ENCODE measurements at regions not wholly inside any gene's neighbourhood (a gene's known extent, or its start where the extent isn't known, plus 50 kb on each side); places are given as distances from the start of the nearest gene placed in this dataset.
A peak's percentile ranks its signal among the peaks of the same experiment; 100 is the strongest.

- H3K27ac Mint-ChIP-seq, result no peak overlapping the region
Observed at GRCh38 chr6:15929685-15930084, 199.2 kb upstream of the MYLIP start.

GRCh38 chr6:15927531-15928225, 201.2 kb upstream of the MYLIP start:
- Mint-ChIP-seq H3K9me3 (peaks cover 5 to 42% (median 19%) of the 10 kb centered on the region in 11 donors), H3K27ac (no peak overlapping the region), H3K36me3 (peaks cover 0 to 19% (median 7%) of the 10 kb centered on the region in 5 donors), H3K27me3 (peaks cover 0 to 3% (median 0%) of the 10 kb centered on the region in 5 donors), H3K4me1 (peaks cover 0 to 2% (median 0%) of the 10 kb centered on the region in 7 donors), H3K4me3 (no peak overlapping the region)
- no peaks in the 10 kb centered on the region for H3K9me3 ChIP-seq (ENCODE audit: control insufficient read depth in 2 of 3, low read length in 3 of 3)
- no peak for DNase-seq
- ChIA-PET POLR2A (no interaction called here), CTCF (no interaction called here)
- no peak overlapping the region for H3K4me3 ChIP-seq (ENCODE audit: low read length)
- no peaks in the 10 kb centered on the region for H3K27me3 ChIP-seq (ENCODE audit: control insufficient read depth in 2 of 2, insufficient read depth in 2 of 2, low read length in 2 of 2)
- no peak for ATAC-seq
- H3K27ac ChIP-seq (ENCODE audit: low read depth, low read length), result no peak overlapping the region
- intact Hi-C loops (cut with micrococcal nuclease), result no loop called here
- H3K4me1 ChIP-seq (ENCODE audit: control insufficient read depth in 2 of 2, insufficient read depth in 2 of 2, low read length in 2 of 2), result no peaks in the 10 kb centered on the region
- no peaks in the 10 kb centered on the region for H3K36me3 ChIP-seq (ENCODE audit: control insufficient read depth in 2 of 3, insufficient read depth in 3 of 3, low read length in 3 of 3)

More at GRCh38 chr6:15929685-15930084, 199.2 kb upstream of the MYLIP start:
- H3K4me3 Mint-ChIP-seq, result no peak overlapping the region
- Histone ChIP-seq H3K36me3 (ENCODE audit: control insufficient read depth in 2 of 3, insufficient read depth in 3 of 3, low read length in 3 of 3) (no peaks in the 10 kb centered on the region), H3K4me3 (ENCODE audit: low read length) (no peak overlapping the region), H3K27ac (ENCODE audit: low read depth, low read length) (no peak overlapping the region), H3K9me3 (ENCODE audit: control insufficient read depth in 2 of 3, low read length in 3 of 3) (no peaks in the 10 kb centered on the region), H3K4me1 (ENCODE audit: control insufficient read depth in 2 of 2, insufficient read depth in 2 of 2, low read length in 2 of 2) (no peaks in the 10 kb centered on the region), H3K27me3 (ENCODE audit: control insufficient read depth in 2 of 2, insufficient read depth in 2 of 2, low read length in 2 of 2) (no peaks in the 10 kb centered on the region)
- ATAC-seq (no peak), DNase-seq (no peak)
- intact Hi-C loops (cut with micrococcal nuclease), result no loop called here
- POLR2A ChIA-PET, result no interaction called here
- peaks cover 0 to 7% (median 0%) of the 10 kb centered on the region in 5 donors for H3K27me3 Mint-ChIP-seq
- CTCF ChIA-PET, result no interaction called here
- H3K9me3 Mint-ChIP-seq, result peaks cover 5 to 52% (median 16%) of the 10 kb centered on the region in 11 donors
- H3K36me3 Mint-ChIP-seq, result peaks cover 0 to 19% (median 7%) of the 10 kb centered on the region in 5 donors
- peaks cover 0 to 2% (median 0%) of the 10 kb centered on the region in 7 donors for H3K4me1 Mint-ChIP-seq

GRCh38 chr6:15926256-15926655, 202.6 kb upstream of the MYLIP start:
- Histone ChIP-seq H3K9me3 (ENCODE audit: control insufficient read depth in 2 of 3, low read length in 3 of 3) (no peaks in the 10 kb centered on the region), H3K4me3 (ENCODE audit: low read length) (no peak overlapping the region), H3K27ac (ENCODE audit: low read depth, low read length) (no peak overlapping the region), H3K36me3 (ENCODE audit: control insufficient read depth in 2 of 3, insufficient read depth in 3 of 3, low read length in 3 of 3) (no peaks in the 10 kb centered on the region), H3K27me3 (ENCODE audit: control insufficient read depth in 2 of 2, insufficient read depth in 2 of 2, low read length in 2 of 2) (no peaks in the 10 kb centered on the region), H3K4me1 (ENCODE audit: control insufficient read depth in 2 of 2, insufficient read depth in 2 of 2, low read length in 2 of 2) (no peaks in the 10 kb centered on the region)
- Mint-ChIP-seq H3K9me3 (peaks cover 0 to 29% (median 13%) of the 10 kb centered on the region in 11 donors), H3K27me3 (peaks cover 0 to 3% (median 0%) of the 10 kb centered on the region in 5 donors), H3K4me1 (peaks cover 0 to 2% (median 0%) of the 10 kb centered on the region in 7 donors), H3K4me3 (no peak overlapping the region), H3K27ac (no peak overlapping the region), H3K36me3 (peaks cover 0 to 16% (median 4%) of the 10 kb centered on the region in 5 donors)
- ATAC-seq (no peak), DNase-seq (no peak)
- POLR2A ChIA-PET, result no interaction called here
- CTCF ChIA-PET, result no interaction called here
- intact Hi-C loops (cut with micrococcal nuclease), result no loop called here

- ATAC-seq (no peak), DNase-seq (no peak)
- no peaks in the 10 kb centered on the region for H3K4me1 ChIP-seq (ENCODE audit: control insufficient read depth in 2 of 2, insufficient read depth in 2 of 2, low read length in 2 of 2)
- H3K9me3 Mint-ChIP-seq, result peaks cover 0 to 17% (median 4%) of the 10 kb centered on the region in 11 donors
- no peak overlapping the region for H3K4me3 ChIP-seq (ENCODE audit: low read length)
- H3K4me1 Mint-ChIP-seq, result peaks cover 0 to 2% (median 0%) of the 10 kb centered on the region in 7 donors
- no peak overlapping the region for H3K27ac Mint-ChIP-seq
- intact Hi-C loops (cut with micrococcal nuclease), result no loop called here
- H3K27me3 ChIP-seq (ENCODE audit: control insufficient read depth in 2 of 2, insufficient read depth in 2 of 2, low read length in 2 of 2), result no peaks in the 10 kb centered on the region
- peaks cover 0 to 8% (median 3%) of the 10 kb centered on the region in 5 donors for H3K36me3 Mint-ChIP-seq
- peaks cover 0 to 3% (median 0%) of the 10 kb centered on the region in 5 donors for H3K27me3 Mint-ChIP-seq
- no peak overlapping the region for H3K27ac ChIP-seq (ENCODE audit: low read depth, low read length)
- no peaks in the 10 kb centered on the region for H3K36me3 ChIP-seq (ENCODE audit: control insufficient read depth in 2 of 3, insufficient read depth in 3 of 3, low read length in 3 of 3)
- no peaks in the 10 kb centered on the region for H3K9me3 ChIP-seq (ENCODE audit: control insufficient read depth in 2 of 3, low read length in 3 of 3)
- ChIA-PET CTCF (no interaction called here), POLR2A (no interaction called here)
- no peak overlapping the region for H3K4me3 Mint-ChIP-seq
Observed at GRCh38 chr6:15924893-15925292, 204.0 kb upstream of the MYLIP start.

GRCh38 chr6:15922510-15923250, 206.2 kb upstream of the MYLIP start:
- H3K9me3 Mint-ChIP-seq, result peaks cover 0 to 9% (median 0%) of the 10 kb centered on the region in 11 donors
- CTCF ChIA-PET, result no interaction called here
- DNase-seq, result no peak

GRCh38 chr6:15921243-15921642, 207.6 kb upstream of the MYLIP start:
- ATAC-seq (no peak), DNase-seq (no peak)
- no peak overlapping the region for H3K4me3 ChIP-seq (ENCODE audit: low read length)
- H3K9me3 ChIP-seq (ENCODE audit: control insufficient read depth in 2 of 3, low read length in 3 of 3), result no peaks in the 10 kb centered on the region
- H3K27ac Mint-ChIP-seq, result peak overlapping the region in 1 of 9 donors; percentile 8
- H3K9me3 Mint-ChIP-seq, result peaks cover 0 to 5% (median 0%) of the 10 kb centered on the region in 11 donors
- ChIA-PET POLR2A (no interaction called here), CTCF (no interaction called here)
- H3K27ac ChIP-seq (ENCODE audit: low read depth, low read length), result no peak overlapping the region
- peaks cover 0 to 3% (median 0%) of the 10 kb centered on the region in 5 donors for H3K27me3 Mint-ChIP-seq
- intact Hi-C loops (cut with micrococcal nuclease), result no loop called here
- no peak overlapping the region for H3K4me3 Mint-ChIP-seq
- no peaks in the 10 kb centered on the region for H3K4me1 ChIP-seq (ENCODE audit: control insufficient read depth in 2 of 2, insufficient read depth in 2 of 2, low read length in 2 of 2)
- H3K36me3 ChIP-seq (ENCODE audit: control insufficient read depth in 2 of 3, insufficient read depth in 3 of 3, low read length in 3 of 3), result no peaks in the 10 kb centered on the region
- H3K27me3 ChIP-seq (ENCODE audit: control insufficient read depth in 2 of 2, insufficient read depth in 2 of 2, low read length in 2 of 2), result no peaks in the 10 kb centered on the region
- H3K36me3 Mint-ChIP-seq, result peaks cover 0 to under 1% (median 0%) of the 10 kb centered on the region in 5 donors
- H3K4me1 Mint-ChIP-seq, result no peaks in the 10 kb centered on the region

More at GRCh38 chr6:15922510-15923250, 206.2 kb upstream of the MYLIP start:
- H3K4me3 ChIP-seq (ENCODE audit: low read length), result no peak overlapping the region
- peaks cover 0 to 3% (median 0%) of the 10 kb centered on the region in 5 donors for H3K36me3 Mint-ChIP-seq
- no peaks in the 10 kb centered on the region for H3K9me3 ChIP-seq (ENCODE audit: control insufficient read depth in 2 of 3, low read length in 3 of 3)
- H3K27ac Mint-ChIP-seq, result no peak overlapping the region
- H3K4me3 Mint-ChIP-seq, result no peak overlapping the region
- intact Hi-C loops (cut with micrococcal nuclease), result no loop called here
- H3K4me1 Mint-ChIP-seq, result peaks cover 0 to 2% (median 0%) of the 10 kb centered on the region in 7 donors
- POLR2A ChIA-PET, result no interaction called here
- H3K27ac ChIP-seq (ENCODE audit: low read depth, low read length), result no peak overlapping the region
- ATAC-seq, result no peak
- H3K4me1 ChIP-seq (ENCODE audit: control insufficient read depth in 2 of 2, insufficient read depth in 2 of 2, low read length in 2 of 2), result no peaks in the 10 kb centered on the region
- H3K27me3 ChIP-seq (ENCODE audit: control insufficient read depth in 2 of 2, insufficient read depth in 2 of 2, low read length in 2 of 2), result no peaks in the 10 kb centered on the region
- H3K36me3 ChIP-seq (ENCODE audit: control insufficient read depth in 2 of 3, insufficient read depth in 3 of 3, low read length in 3 of 3), result no peaks in the 10 kb centered on the region
- peaks cover 0 to 3% (median 0%) of the 10 kb centered on the region in 5 donors for H3K27me3 Mint-ChIP-seq
